A549 (cell line): ENCODE measurements at regions not wholly inside any gene's neighbourhood (a gene's known extent, or its start where the extent isn't known, plus 50 kb on each side); places are given as distances from the start of the nearest gene placed in this dataset.

Experiments
- CTCF ChIP-seq: fragments of >200 bp; sonication (Bioruptor Twin); formaldehyde crosslinking; IDR thresholded peaks from 3 replicates; pipeline ENCODE4 v1.5.1; 2016
- JUN ChIP-seq, 2 experiments: fragments of >200 bp; sonication (Bioruptor Twin); formaldehyde crosslinking; IDR thresholded peaks; 2 replicates in 1 of 2; 3 replicates in 1 of 2; pipeline ENCODE4 v1.6.1; 2016 to 2017
- MAX ChIP-seq: IDR thresholded peaks from 2 replicates; pipeline ENCODE4 v1.6.1; 2012
- NFE2L2 ChIP-seq: fragments of 150-350 bp; conservative IDR thresholded peaks from 2 replicates; pipeline ENCODE4 v1.6.1; 2014; ENCODE audit warnings: low read length
- POLR2A ChIP-seq: IDR thresholded peaks from 2 replicates; pipeline ENCODE4 v1.6.1; 2012; ENCODE audit warnings: mild to moderate bottlenecking, low read length
- RAD21 ChIP-seq, 2 experiments: fragments of >200 bp in 1 of 2; sonication (Bioruptor Twin) in 1 of 2; formaldehyde crosslinking in 1 of 2; IDR thresholded peaks in 1 of 2; conservative IDR thresholded peaks in 1 of 2; 2 replicates in 1 of 2; 3 replicates in 1 of 2; pipeline ENCODE4 v1.6.1; 2012 to 2018; ENCODE audit warnings: inconsistent platforms in 1 of 2
- RARB ChIP-seq: fragments of 250-450 bp; sonication (Bioruptor Pico); IDR thresholded peaks from 2 replicates; pipeline ENCODE4 v1.8.0; 2021; ENCODE audit warnings: mild to moderate bottlenecking, moderate library complexity
- SMC3 ChIP-seq: fragments of >200 bp; sonication (Bioruptor Twin); formaldehyde crosslinking; IDR thresholded peaks from 3 replicates; pipeline ENCODE4 v1.6.1; 2018; ENCODE audit warnings: inconsistent platforms
- TF ChIP-seq, protein P1 (sequence below): fragments of 200-600 bp; sonication (generic); IDR thresholded peaks from 2 replicates; pipeline ENCODE4 v1.6.1; 2016; ENCODE audit warnings: antibody characterized with exemption, mild to moderate bottlenecking, moderate library complexity

GRCh38 chr1:170445096-170445495 is 86.9 kb upstream of the GORAB start:
- TF ChIP-seq CTCF (no peak), MAX (no peak), RAD21 (conservative IDR thresholded peaks at IDR 0.05 in 1 of 2, IDR thresholded peaks at IDR 0.05 in 1 of 2) (no peak), JUN (IDR thresholded peaks at IDR 0.05) (no peak), NFE2L2 (no peak), POLR2A (no peak), RARB (no peak), SMC3 (no peak)
- TF ChIP-seq, protein P1, sequence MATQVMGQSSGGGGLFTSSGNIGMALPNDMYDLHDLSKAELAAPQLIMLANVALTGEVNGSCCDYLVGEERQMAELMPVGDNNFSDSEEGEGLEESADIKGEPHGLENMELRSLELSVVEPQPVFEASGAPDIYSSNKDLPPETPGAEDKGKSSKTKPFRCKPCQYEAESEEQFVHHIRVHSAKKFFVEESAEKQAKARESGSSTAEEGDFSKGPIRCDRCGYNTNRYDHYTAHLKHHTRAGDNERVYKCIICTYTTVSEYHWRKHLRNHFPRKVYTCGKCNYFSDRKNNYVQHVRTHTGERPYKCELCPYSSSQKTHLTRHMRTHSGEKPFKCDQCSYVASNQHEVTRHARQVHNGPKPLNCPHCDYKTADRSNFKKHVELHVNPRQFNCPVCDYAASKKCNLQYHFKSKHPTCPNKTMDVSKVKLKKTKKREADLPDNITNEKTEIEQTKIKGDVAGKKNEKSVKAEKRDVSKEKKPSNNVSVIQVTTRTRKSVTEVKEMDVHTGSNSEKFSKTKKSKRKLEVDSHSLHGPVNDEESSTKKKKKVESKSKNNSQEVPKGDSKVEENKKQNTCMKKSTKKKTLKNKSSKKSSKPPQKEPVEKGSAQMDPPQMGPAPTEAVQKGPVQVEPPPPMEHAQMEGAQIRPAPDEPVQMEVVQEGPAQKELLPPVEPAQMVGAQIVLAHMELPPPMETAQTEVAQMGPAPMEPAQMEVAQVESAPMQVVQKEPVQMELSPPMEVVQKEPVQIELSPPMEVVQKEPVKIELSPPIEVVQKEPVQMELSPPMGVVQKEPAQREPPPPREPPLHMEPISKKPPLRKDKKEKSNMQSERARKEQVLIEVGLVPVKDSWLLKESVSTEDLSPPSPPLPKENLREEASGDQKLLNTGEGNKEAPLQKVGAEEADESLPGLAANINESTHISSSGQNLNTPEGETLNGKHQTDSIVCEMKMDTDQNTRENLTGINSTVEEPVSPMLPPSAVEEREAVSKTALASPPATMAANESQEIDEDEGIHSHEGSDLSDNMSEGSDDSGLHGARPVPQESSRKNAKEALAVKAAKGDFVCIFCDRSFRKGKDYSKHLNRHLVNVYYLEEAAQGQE: no peak
